ENCODE measurements at regions not wholly inside any gene's neighbourhood (a gene's known extent, or its start where the extent isn't known, plus 50 kb on each side); places are given as distances from the start of the nearest gene placed in this dataset.

DNA sequence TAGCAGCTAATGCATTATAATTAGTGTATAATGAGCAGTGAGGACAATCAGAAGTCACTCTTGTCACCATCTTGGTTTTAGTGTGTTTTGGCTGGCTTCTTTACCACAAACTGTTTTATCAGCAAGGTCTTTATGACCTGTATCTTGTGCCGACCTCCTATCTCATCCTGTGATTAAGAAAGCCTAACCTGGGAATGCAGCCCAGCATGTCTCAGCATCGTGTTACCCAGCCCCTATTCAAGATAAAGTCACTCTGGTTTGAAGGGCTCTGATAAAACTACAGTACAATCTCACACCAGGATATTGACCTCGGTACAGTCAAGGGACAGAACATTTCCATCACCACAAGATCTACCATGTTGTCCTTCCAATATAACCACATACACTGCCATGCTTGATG lies 604.7 kb upstream of the AMELY start (continued):
- no peak for TF ChIP-seq EZH2 (IDR thresholded peaks at IDR 0.05; ENCODE audit: borderline replicate concordance, insufficient read depth, low read length, poor library complexity, severe bottlenecking)

DNA sequence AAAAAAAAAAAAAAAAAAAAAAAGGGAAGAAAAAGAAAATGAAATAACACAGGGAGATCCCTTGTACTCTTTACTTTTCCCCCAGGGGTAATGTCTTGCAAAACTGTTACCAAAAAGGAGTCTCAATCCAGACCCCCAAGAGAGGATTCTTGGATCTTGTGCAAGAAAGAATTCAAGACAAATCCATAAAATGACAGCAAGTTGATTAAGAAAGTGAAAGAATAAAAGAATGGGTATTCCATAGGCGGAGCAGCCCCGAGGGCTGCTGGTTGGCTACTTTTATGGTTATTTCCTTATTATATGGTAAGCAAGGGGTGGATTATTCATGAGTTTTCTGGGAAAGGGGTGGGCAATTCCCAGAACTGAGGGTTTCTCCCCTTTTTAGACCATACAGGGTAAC lies 604.3 kb upstream of the AMELY start:
- H3K4me3 ChIP-seq (ENCODE audit: low read length): no peak overlapping the region
- no peak for TF ChIP-seq TAF1 (IDR thresholded peaks at IDR 0.05; ENCODE audit: low read depth)
- TF ChIP-seq EP300 (conservative IDR thresholded peaks at IDR 0.05; ENCODE audit: poor library complexity, severe bottlenecking): no peak
- TF ChIP-seq, protein P1, sequence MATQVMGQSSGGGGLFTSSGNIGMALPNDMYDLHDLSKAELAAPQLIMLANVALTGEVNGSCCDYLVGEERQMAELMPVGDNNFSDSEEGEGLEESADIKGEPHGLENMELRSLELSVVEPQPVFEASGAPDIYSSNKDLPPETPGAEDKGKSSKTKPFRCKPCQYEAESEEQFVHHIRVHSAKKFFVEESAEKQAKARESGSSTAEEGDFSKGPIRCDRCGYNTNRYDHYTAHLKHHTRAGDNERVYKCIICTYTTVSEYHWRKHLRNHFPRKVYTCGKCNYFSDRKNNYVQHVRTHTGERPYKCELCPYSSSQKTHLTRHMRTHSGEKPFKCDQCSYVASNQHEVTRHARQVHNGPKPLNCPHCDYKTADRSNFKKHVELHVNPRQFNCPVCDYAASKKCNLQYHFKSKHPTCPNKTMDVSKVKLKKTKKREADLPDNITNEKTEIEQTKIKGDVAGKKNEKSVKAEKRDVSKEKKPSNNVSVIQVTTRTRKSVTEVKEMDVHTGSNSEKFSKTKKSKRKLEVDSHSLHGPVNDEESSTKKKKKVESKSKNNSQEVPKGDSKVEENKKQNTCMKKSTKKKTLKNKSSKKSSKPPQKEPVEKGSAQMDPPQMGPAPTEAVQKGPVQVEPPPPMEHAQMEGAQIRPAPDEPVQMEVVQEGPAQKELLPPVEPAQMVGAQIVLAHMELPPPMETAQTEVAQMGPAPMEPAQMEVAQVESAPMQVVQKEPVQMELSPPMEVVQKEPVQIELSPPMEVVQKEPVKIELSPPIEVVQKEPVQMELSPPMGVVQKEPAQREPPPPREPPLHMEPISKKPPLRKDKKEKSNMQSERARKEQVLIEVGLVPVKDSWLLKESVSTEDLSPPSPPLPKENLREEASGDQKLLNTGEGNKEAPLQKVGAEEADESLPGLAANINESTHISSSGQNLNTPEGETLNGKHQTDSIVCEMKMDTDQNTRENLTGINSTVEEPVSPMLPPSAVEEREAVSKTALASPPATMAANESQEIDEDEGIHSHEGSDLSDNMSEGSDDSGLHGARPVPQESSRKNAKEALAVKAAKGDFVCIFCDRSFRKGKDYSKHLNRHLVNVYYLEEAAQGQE (IDR thresholded peaks at IDR 0.05; ENCODE audit: borderline replicate concordance): no peak
- TF ChIP-seq MXI1 (conservative IDR thresholded peaks at IDR 0.05; ENCODE audit: poor library complexity, severe bottlenecking): no peak
- TF ChIP-seq SMC3 (conservative IDR thresholded peaks at IDR 0.05; ENCODE audit: poor library complexity): no peak
- TF ChIP-seq RAD21 (conservative IDR thresholded peaks at IDR 0.05): no peak
- TF ChIP-seq EZH2 (IDR thresholded peaks at IDR 0.05; ENCODE audit: borderline replicate concordance, insufficient read depth, low read length, poor library complexity, severe bottlenecking): no peak
- TF ChIP-seq, protein P2, sequence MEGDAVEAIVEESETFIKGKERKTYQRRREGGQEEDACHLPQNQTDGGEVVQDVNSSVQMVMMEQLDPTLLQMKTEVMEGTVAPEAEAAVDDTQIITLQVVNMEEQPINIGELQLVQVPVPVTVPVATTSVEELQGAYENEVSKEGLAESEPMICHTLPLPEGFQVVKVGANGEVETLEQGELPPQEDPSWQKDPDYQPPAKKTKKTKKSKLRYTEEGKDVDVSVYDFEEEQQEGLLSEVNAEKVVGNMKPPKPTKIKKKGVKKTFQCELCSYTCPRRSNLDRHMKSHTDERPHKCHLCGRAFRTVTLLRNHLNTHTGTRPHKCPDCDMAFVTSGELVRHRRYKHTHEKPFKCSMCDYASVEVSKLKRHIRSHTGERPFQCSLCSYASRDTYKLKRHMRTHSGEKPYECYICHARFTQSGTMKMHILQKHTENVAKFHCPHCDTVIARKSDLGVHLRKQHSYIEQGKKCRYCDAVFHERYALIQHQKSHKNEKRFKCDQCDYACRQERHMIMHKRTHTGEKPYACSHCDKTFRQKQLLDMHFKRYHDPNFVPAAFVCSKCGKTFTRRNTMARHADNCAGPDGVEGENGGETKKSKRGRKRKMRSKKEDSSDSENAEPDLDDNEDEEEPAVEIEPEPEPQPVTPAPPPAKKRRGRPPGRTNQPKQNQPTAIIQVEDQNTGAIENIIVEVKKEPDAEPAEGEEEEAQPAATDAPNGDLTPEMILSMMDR (IDR thresholded peaks at IDR 0.05; ENCODE audit: poor library complexity, severe bottlenecking): no peak
- no peak for TF ChIP-seq POLR2AphosphoS5 (IDR thresholded peaks at IDR 0.05)
- no peaks in the 10 kb centered on the region for H3K79me2 ChIP-seq (replicated peaks; ENCODE audit: insufficient read depth, low read length)
- H3K27ac ChIP-seq (ENCODE audit: low read length): no peak overlapping the region
- H3K9me2 ChIP-seq (ENCODE audit: insufficient read depth, low read length): no peaks in the 10 kb centered on the region
- no peak overlapping the region for H3K4me2 ChIP-seq (ENCODE audit: low read length)
- no peaks in the 10 kb centered on the region for H3K9me3 ChIP-seq (ENCODE audit: low read length)
- H4K20me1 ChIP-seq (ENCODE audit: insufficient read depth): no peaks in the 10 kb centered on the region
- no peak overlapping the region for H3K9ac ChIP-seq (ENCODE audit: low read length)
- H3F3A ChIP-seq (ENCODE audit: insufficient read depth, low read length, poor library complexity, severe bottlenecking): no peaks in the 10 kb centered on the region
- no peaks in the 10 kb centered on the region for H3K27me3 ChIP-seq (ENCODE audit: insufficient read depth, low read depth, low read length)
- no peaks in the 10 kb centered on the region for H3K36me3 ChIP-seq (ENCODE audit: insufficient read depth, low read length)
- no peak overlapping the region for H2AFZ ChIP-seq (ENCODE audit: low read depth, low read length)

DNA sequence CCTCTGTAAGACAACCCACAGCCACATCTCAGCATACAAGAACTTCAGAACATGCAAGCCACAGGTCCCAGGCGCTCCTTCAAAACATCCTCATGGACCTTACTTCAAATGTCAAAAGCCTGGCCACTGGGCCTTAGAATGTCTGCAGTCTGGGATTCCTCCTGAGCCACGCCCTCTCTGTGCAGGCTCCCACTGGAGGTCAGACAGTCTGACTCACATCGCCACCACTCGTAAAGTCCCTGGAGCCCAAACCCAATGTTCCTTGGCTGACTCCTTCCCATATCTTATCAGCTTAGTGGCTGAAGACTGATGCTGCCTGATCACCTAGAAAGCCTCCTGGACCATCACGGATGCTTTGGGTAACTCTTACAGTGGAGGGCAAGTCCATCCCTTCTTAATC lies 591.3 kb upstream of the AMELY start:
- TF ChIP-seq TAF1 (IDR thresholded peaks at IDR 0.05; ENCODE audit: low read depth) (no peak), EP300 (conservative IDR thresholded peaks at IDR 0.05; ENCODE audit: poor library complexity, severe bottlenecking) (no peak), SMC3 (conservative IDR thresholded peaks at IDR 0.05; ENCODE audit: poor library complexity) (no peak), RAD21 (conservative IDR thresholded peaks at IDR 0.05) (no peak), EZH2 (IDR thresholded peaks at IDR 0.05; ENCODE audit: borderline replicate concordance, insufficient read depth, low read length, poor library complexity, severe bottlenecking) (no peak), MXI1 (conservative IDR thresholded peaks at IDR 0.05; ENCODE audit: poor library complexity, severe bottlenecking) (no peak), POLR2AphosphoS5 (IDR thresholded peaks at IDR 0.05) (no peak)
- TF ChIP-seq, protein P1 (IDR thresholded peaks at IDR 0.05; ENCODE audit: borderline replicate concordance): no peak
- TF ChIP-seq, protein P2 (IDR thresholded peaks at IDR 0.05; ENCODE audit: poor library complexity, severe bottlenecking): no peak
- H4K20me1 ChIP-seq (ENCODE audit: insufficient read depth): no peaks in the 10 kb centered on the region
- no peaks in the 10 kb centered on the region for H3K36me3 ChIP-seq (ENCODE audit: insufficient read depth, low read length)
- no peaks in the 10 kb centered on the region for H3F3A ChIP-seq (ENCODE audit: insufficient read depth, low read length, poor library complexity, severe bottlenecking)
- no peak overlapping the region for H3K27ac ChIP-seq (ENCODE audit: low read length)
- no peak overlapping the region for H3K9ac ChIP-seq (ENCODE audit: low read length)
- no peak overlapping the region for H2AFZ ChIP-seq (ENCODE audit: low read depth, low read length)
- no peaks in the 10 kb centered on the region for H3K9me2 ChIP-seq (ENCODE audit: insufficient read depth, low read length)
- H3K9me3 ChIP-seq (ENCODE audit: low read length): no peaks in the 10 kb centered on the region
- no peaks in the 10 kb centered on the region for H3K79me2 ChIP-seq (replicated peaks; ENCODE audit: insufficient read depth, low read length)
- no peaks in the 10 kb centered on the region for H3K27me3 ChIP-seq (ENCODE audit: insufficient read depth, low read depth, low read length)
- no peak overlapping the region for H3K4me2 ChIP-seq (ENCODE audit: low read length)
- no peak overlapping the region for H3K4me3 ChIP-seq (ENCODE audit: low read length)
